ENCODE measurements at regions not wholly inside any gene's neighbourhood (a gene's known extent, or its start where the extent isn't known, plus 50 kb on each side); places are given as distances from the start of the nearest gene placed in this dataset.

DNA sequence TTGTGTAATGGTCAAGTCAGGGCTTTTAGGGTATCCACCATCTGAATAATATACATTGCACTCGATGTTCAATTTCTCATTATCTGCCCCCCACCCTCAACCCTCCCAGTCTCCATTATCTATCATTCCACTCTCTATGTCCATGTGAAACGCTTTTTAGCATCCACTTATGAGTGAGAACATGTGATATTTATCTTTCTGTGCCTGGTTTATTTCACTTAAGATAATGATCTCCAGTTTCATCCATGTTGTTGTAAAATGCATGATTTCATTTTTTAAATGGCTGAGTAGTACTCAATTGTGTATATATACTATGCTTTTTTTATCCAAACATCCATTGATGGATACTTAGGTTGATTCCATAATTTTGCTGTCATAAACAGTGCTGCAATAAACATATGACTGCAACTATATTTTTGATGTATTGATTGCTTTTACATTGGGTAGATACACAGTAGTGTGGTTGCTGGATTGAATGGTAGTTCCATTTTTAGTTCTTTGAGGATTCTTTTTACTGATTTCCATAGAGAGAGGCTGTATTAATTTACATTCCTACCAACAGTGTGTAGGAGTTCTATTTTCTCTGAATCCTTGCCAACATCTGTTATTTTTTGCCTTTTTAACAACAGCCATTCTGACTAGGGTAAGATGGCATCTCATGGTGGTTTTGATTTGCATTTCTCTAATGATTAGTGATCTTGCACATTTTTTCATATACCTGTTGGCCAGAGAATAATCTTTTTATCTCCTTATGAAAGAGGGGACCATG lies 332.9 kb upstream of the TGFBR2 start:
- TF ChIP-seq, protein P1, sequence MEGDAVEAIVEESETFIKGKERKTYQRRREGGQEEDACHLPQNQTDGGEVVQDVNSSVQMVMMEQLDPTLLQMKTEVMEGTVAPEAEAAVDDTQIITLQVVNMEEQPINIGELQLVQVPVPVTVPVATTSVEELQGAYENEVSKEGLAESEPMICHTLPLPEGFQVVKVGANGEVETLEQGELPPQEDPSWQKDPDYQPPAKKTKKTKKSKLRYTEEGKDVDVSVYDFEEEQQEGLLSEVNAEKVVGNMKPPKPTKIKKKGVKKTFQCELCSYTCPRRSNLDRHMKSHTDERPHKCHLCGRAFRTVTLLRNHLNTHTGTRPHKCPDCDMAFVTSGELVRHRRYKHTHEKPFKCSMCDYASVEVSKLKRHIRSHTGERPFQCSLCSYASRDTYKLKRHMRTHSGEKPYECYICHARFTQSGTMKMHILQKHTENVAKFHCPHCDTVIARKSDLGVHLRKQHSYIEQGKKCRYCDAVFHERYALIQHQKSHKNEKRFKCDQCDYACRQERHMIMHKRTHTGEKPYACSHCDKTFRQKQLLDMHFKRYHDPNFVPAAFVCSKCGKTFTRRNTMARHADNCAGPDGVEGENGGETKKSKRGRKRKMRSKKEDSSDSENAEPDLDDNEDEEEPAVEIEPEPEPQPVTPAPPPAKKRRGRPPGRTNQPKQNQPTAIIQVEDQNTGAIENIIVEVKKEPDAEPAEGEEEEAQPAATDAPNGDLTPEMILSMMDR (conservative IDR thresholded peaks at IDR 0.05; ENCODE audit: low read depth in 2 of 2), result no peak
- TF ChIP-seq EZH2 (IDR thresholded peaks at IDR 0.05; ENCODE audit: low read depth, unreplicated experiment) (no peak), CREB1 (CRISPR knock-in tag; IDR thresholded peaks at IDR 0.05; ENCODE audit: low read depth) (no peak), POLR2AphosphoS5 (IDR thresholded peaks at IDR 0.05; ENCODE audit: low read depth) (no peak), EZH2phosphoT487 (IDR thresholded peaks at IDR 0.05; ENCODE audit: unreplicated experiment) (no peak), JUNB (IDR thresholded peaks at IDR 0.05; ENCODE audit: unreplicated experiment) (no peak), STAT1 (IDR thresholded peaks at IDR 0.05; ENCODE audit: unreplicated experiment) (no peak)
- TF ChIP-seq, protein P2, sequence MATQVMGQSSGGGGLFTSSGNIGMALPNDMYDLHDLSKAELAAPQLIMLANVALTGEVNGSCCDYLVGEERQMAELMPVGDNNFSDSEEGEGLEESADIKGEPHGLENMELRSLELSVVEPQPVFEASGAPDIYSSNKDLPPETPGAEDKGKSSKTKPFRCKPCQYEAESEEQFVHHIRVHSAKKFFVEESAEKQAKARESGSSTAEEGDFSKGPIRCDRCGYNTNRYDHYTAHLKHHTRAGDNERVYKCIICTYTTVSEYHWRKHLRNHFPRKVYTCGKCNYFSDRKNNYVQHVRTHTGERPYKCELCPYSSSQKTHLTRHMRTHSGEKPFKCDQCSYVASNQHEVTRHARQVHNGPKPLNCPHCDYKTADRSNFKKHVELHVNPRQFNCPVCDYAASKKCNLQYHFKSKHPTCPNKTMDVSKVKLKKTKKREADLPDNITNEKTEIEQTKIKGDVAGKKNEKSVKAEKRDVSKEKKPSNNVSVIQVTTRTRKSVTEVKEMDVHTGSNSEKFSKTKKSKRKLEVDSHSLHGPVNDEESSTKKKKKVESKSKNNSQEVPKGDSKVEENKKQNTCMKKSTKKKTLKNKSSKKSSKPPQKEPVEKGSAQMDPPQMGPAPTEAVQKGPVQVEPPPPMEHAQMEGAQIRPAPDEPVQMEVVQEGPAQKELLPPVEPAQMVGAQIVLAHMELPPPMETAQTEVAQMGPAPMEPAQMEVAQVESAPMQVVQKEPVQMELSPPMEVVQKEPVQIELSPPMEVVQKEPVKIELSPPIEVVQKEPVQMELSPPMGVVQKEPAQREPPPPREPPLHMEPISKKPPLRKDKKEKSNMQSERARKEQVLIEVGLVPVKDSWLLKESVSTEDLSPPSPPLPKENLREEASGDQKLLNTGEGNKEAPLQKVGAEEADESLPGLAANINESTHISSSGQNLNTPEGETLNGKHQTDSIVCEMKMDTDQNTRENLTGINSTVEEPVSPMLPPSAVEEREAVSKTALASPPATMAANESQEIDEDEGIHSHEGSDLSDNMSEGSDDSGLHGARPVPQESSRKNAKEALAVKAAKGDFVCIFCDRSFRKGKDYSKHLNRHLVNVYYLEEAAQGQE (IDR thresholded peaks at IDR 0.05; ENCODE audit: unreplicated experiment), result no peak

Measured in GM23338 (cell line).